IMR-90 (cell line): ENCODE measurements at regions not wholly inside any gene's neighbourhood (a gene's known extent, or its start where the extent isn't known, plus 50 kb on each side); places are given as distances from the start of the nearest gene placed in this dataset.

Experiments
- ATAC-seq: fragments of 200-7000 bp; cut with Tn5 transposase; 2 replicates; pipeline ENCODE4 v1.9.1; 2020; ENCODE audit warnings: low read depth, mild to moderate bottlenecking, moderate library complexity
- BruUV-seq: library from RNA; stranded (reverse); fragments of 400-500 nt; replicated peaks from 2 replicates; lab custom pipeline; 2021; lab: Mats Ljungman, UMichigan
- CTCF ChIA-PET: fragments of 300-600 bp; formaldehyde crosslinking; extraction: SDS; loops from one replicate; lab custom pipeline; 2021; ENCODE audit warnings: antibody characterized with exemption; lab: Yijun Ruan, JAX
- POLR2A ChIA-PET: fragments of 300-600 bp; sonication (Branson Sonifier 250); formaldehyde crosslinking; loops from one replicate; lab custom pipeline; 2022; ENCODE audit warnings: antibody characterized with exemption; ENCODE audit not compliant: unreplicated experiment; lab: Charles Lee
- DNase-seq: peaks from one replicate; pipeline ENCODE4 v3.0.0; 2013
- H2AFZ ChIP-seq: replicated peaks from 2 replicates; pipeline ENCODE3; 2013; ENCODE audit warnings: low read length, mild to moderate bottlenecking; ENCODE audit not compliant: poor library complexity
- H2AK5ac ChIP-seq: 2 replicates; pipeline ENCODE4 v1.6.1; 2013; ENCODE audit warnings: low read depth, low read length, inconsistent platforms
- H2AK9ac ChIP-seq: replicated peaks from 2 replicates; pipeline ENCODE3; 2013; ENCODE audit warnings: mild to moderate bottlenecking, low read depth, low read length, moderate library complexity; ENCODE audit not compliant: poor library complexity
- H2BK120ac ChIP-seq: 2 replicates; pipeline ENCODE4 v1.6.1; 2013; ENCODE audit warnings: low read depth, low read length, inconsistent platforms
- H2BK15ac ChIP-seq: 3 replicates; pipeline ENCODE4 v1.6.1; 2013; ENCODE audit warnings: low read depth, low read length, inconsistent platforms
- H2BK20ac ChIP-seq: 2 replicates; pipeline ENCODE4 v1.6.1; 2013; ENCODE audit warnings: low read depth, mild to moderate bottlenecking, inconsistent platforms, low read length, moderate library complexity
- H2BK5ac ChIP-seq: 2 replicates; pipeline ENCODE4 v1.6.1; 2013; ENCODE audit warnings: mild to moderate bottlenecking, low read depth, low read length, inconsistent platforms; ENCODE audit not compliant: poor library complexity, severe bottlenecking
- H3K14ac ChIP-seq: replicated peaks from 2 replicates; pipeline ENCODE4 v1.6.1; 2013; ENCODE audit warnings: low read depth, low read length, inconsistent platforms
- H3K18ac ChIP-seq: 2 replicates; pipeline ENCODE4 v1.6.1; 2013; ENCODE audit warnings: low read depth, low read length, control low read depth
- H3K23ac ChIP-seq: 2 replicates; pipeline ENCODE4 v1.6.1; 2013; ENCODE audit warnings: low read depth, low read length, inconsistent platforms
- H3K27ac ChIP-seq: 2 replicates; pipeline ENCODE4 v1.5.1; 2013; ENCODE audit warnings: mild to moderate bottlenecking, control low read depth, low read length; ENCODE audit not compliant: insufficient read depth
- H3K27me3 ChIP-seq: 2 replicates; pipeline ENCODE4 v1.6.1; 2013; ENCODE audit warnings: low read length; ENCODE audit not compliant: control insufficient read depth, insufficient read depth
- H3K36me3 ChIP-seq: 2 replicates; pipeline ENCODE4 v1.6.1; 2013; ENCODE audit warnings: low read length, mixed read lengths; ENCODE audit not compliant: control insufficient read depth, insufficient read depth
- H3K4ac ChIP-seq: 2 replicates; pipeline ENCODE4 v1.6.1; 2013; ENCODE audit warnings: low read depth, low read length, inconsistent platforms
- H3K4me1 ChIP-seq: 2 replicates; pipeline ENCODE4 v1.6.1; 2013; ENCODE audit warnings: low read length, mixed read lengths; ENCODE audit not compliant: control insufficient read depth, insufficient read depth
- H3K4me2 ChIP-seq: 2 replicates; pipeline ENCODE4 v1.6.1; 2013; ENCODE audit warnings: low read depth, mild to moderate bottlenecking, control low read depth, low read length, moderate library complexity
- H3K4me3 ChIP-seq: 2 replicates; pipeline ENCODE4 v1.5.1; 2013; ENCODE audit warnings: low read depth, mild to moderate bottlenecking, control low read depth, low read length, moderate library complexity; ENCODE audit not compliant: insufficient read depth
- H3K56ac ChIP-seq: 2 replicates; pipeline ENCODE4 v1.6.1; 2013; ENCODE audit warnings: low read length, inconsistent platforms; ENCODE audit not compliant: insufficient read depth; ENCODE audit errors: extremely low read depth
- H3K79me1 ChIP-seq, 2 experiments: 2 replicates each; pipeline ENCODE4 v1.6.1; 2013; ENCODE audit warnings: low read length in 2 of 2, inconsistent platforms in 1 of 2, low read depth in 1 of 2
- H3K9ac ChIP-seq: 2 replicates; pipeline ENCODE4 v1.6.1; 2013; ENCODE audit warnings: low read depth, low read length, control low read depth
- H3K9me1 ChIP-seq: 2 replicates; pipeline ENCODE4 v1.6.1; 2013; ENCODE audit warnings: low read length, inconsistent platforms; ENCODE audit not compliant: insufficient read depth
- H3K9me3 ChIP-seq: 2 replicates; pipeline ENCODE4 v1.6.1; 2013; ENCODE audit warnings: low read length; ENCODE audit not compliant: control insufficient read depth, insufficient read depth
- H4K20me1 ChIP-seq: 2 replicates; pipeline ENCODE4 v1.6.1; 2013; ENCODE audit warnings: low read length, inconsistent platforms; ENCODE audit not compliant: insufficient read depth
- H4K5ac ChIP-seq: 2 replicates; pipeline ENCODE4 v1.6.1; 2013; ENCODE audit warnings: mild to moderate bottlenecking, low read depth, low read length, control low read depth
- H4K8ac ChIP-seq, 2 experiments: 2 replicates each; pipeline ENCODE4 v1.6.1; 2013; ENCODE audit warnings: low read depth in 2 of 2, low read length in 2 of 2, control low read depth in 1 of 2, inconsistent platforms in 1 of 2
- H4K91ac ChIP-seq: 2 replicates; pipeline ENCODE4 v1.6.1; 2013; ENCODE audit warnings: low read depth, low read length, inconsistent platforms; ENCODE audit not compliant: insufficient read depth
- CTCF ChIP-seq: conservative IDR thresholded peaks from 2 replicates; pipeline ENCODE4 v1.5.1; 2012; ENCODE audit warnings: mild to moderate bottlenecking, low read depth, low read length, improper control_type of control experiment
- RAD21 ChIP-seq: IDR thresholded peaks from 2 replicates; pipeline ENCODE4 v1.6.1; 2012; ENCODE audit warnings: low read length, improper control_type of control experiment
- WGBS, 2 experiments: methylation state at CpG; one replicate each; pipeline versions ENCODE4 v1.1.5 to v1.1.7; 2013; ENCODE audit warnings: missing lambda C conversion rate in 2 of 2; ENCODE audit not compliant: insufficient read length in 1 of 2; ENCODE audit errors: extremely low coverage in 2 of 2; 5-methylcytosine and 5-hydroxymethylcytosine counted together
- dilution Hi-C: fragments of 300-500 bp; cut with HindIII; formaldehyde crosslinking; loops from one replicate; pipeline ENCODE4 v1.14.3; 2018; ENCODE audit warnings: low sequenced_read_pairs; ENCODE audit not compliant: unreplicated experiment
- in situ Hi-C: fragments of 300-500 bp; cut with MboI; formaldehyde crosslinking; loops from 3 replicates; pipeline ENCODE4 v1.14.3; 2019; ENCODE audit warnings: low sequenced_read_pairs, inconsistent platforms, mixed read lengths
- intact Hi-C: fragments of 100-400 bp; cut with micrococcal nuclease; formaldehyde crosslinking; loops from 2 replicates; pipeline ENCODE4 v1.10.0; 2022
- TF ChIP-seq, protein P1 (sequence below): fragments of 150-350 bp; IDR thresholded peaks from 2 replicates; pipeline ENCODE4 v1.6.1; 2017; ENCODE audit warnings: mild to moderate bottlenecking, antibody characterized with exemption, low read length, low read depth

- 0 out of 2 replicates have a peak, but pooled peaks have one; percentile 28 for ATAC-seq
- H2BK20ac ChIP-seq = no peak overlapping the region
- H3K9me3 ChIP-seq = no peaks in the 10 kb centered on the region
- intact Hi-C loops = loop anchor here (1.0 to 10.0 kb wide), 2 partner anchors 180 to 558 kb away; no protein-coding TSS in a partner anchor
- no peak overlapping the region for H3K4me3 ChIP-seq
- no peak overlapping the region for H3K4ac ChIP-seq
- H3K79me1 ChIP-seq = no peaks in the 10 kb centered on the region
- no peaks in the 10 kb centered on the region for H4K20me1 ChIP-seq
- no peak overlapping the region for H2BK15ac ChIP-seq
- H4K5ac ChIP-seq = no peak overlapping the region
- in situ Hi-C loops = no loop called here
- WGBS, 2 experiments = no CpG with 5 or more reads among the region's 3 CpGs
- no peaks in the 10 kb centered on the region for H3K36me3 ChIP-seq
- no peak overlapping the region for H4K8ac ChIP-seq
- H2AFZ ChIP-seq = no peak overlapping the region
- POLR2A ChIA-PET = no interaction called here
- no peak overlapping the region for H4K91ac ChIP-seq
- H2AK9ac ChIP-seq = no peak overlapping the region
- dilution Hi-C loops = no loop called here
- H2BK120ac ChIP-seq = no peak overlapping the region
- no peaks in the 10 kb centered on the region for H3K9me1 ChIP-seq
- no peak overlapping the region for H3K9ac ChIP-seq
- no peak overlapping the region for H2BK5ac ChIP-seq
- no peak overlapping the region for H3K27ac ChIP-seq
- peak; percentile 46 for DNase-seq
- H2AK5ac ChIP-seq = no peak overlapping the region
- no peak overlapping the region for H3K14ac ChIP-seq
- H3K4me1 ChIP-seq = no peaks in the 10 kb centered on the region
- no peak overlapping the region for H3K56ac ChIP-seq
- TF ChIP-seq CTCF (peak; percentile 31), RAD21 (peak; percentile 28; the same call in 1 of the 2 replicates)
- TF ChIP-seq, protein P1, sequence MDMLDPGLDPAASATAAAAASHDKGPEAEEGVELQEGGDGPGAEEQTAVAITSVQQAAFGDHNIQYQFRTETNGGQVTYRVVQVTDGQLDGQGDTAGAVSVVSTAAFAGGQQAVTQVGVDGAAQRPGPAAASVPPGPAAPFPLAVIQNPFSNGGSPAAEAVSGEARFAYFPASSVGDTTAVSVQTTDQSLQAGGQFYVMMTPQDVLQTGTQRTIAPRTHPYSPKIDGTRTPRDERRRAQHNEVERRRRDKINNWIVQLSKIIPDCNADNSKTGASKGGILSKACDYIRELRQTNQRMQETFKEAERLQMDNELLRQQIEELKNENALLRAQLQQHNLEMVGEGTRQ = no peak
- CTCF ChIA-PET = no interaction called here
- H3K4me2 ChIP-seq = no peak overlapping the region
- BruUV-seq = no TSS peak
- H3K23ac ChIP-seq = no peak overlapping the region
- H3K27me3 ChIP-seq = no peaks in the 10 kb centered on the region
- H3K18ac ChIP-seq = no peak overlapping the region
Measured at GRCh38 chr2:212595036-212595654, 56.5 kb upstream of the ERBB4 start.
